ENCODE measurements at regions not wholly inside any gene's neighbourhood (a gene's known extent, or its start where the extent isn't known, plus 50 kb on each side); places are given as distances from the start of the nearest gene placed in this dataset.

DNA sequence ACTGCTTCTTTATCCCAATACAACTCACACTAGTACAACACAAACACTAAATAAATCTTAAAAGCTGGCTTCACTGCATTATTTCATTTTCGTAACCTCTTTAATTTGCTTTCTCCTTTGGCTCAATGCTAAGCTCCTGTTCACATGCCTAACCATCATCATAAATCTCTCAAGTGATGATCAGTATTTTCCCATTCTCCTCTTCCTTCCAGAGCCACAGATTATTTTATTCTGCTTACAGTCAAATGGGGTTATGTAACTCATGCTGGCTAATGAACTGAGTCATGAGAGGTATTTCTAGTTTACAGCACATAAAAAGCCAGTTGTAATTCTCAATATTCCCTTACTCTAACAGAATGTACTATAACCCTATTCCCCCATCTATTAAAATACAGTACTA, 350.4 kb upstream of the ZC3H15 start:
- TF ChIP-seq GATA2 (IDR thresholded peaks at IDR 0.05; ENCODE audit: low read depth, low read length) (no peak), GATA3 (IDR thresholded peaks at IDR 0.05; ENCODE audit: low read depth, low read length) (no peak)
